PC-3 (cell line): ENCODE measurements at regions not wholly inside any gene's neighbourhood (a gene's known extent, or its start where the extent isn't known, plus 50 kb on each side); places are given as distances from the start of the nearest gene placed in this dataset.

Experiments used
- ATAC-seq: fragments of 200-7000 bp; cut with Tn5 transposase; 2 replicates; pipeline ENCODE4 v1.9.1; 2020; ENCODE audit warnings: mild to moderate bottlenecking, moderate library complexity
- BruUV-seq: library from RNA; stranded (reverse); fragments of 400-500 nt; replicated peaks from 2 replicates; lab custom pipeline; 2021; lab: Mats Ljungman, UMichigan
- CTCF ChIA-PET: fragments of 300-600 bp; sonication (Branson Sonifier 250); formaldehyde crosslinking; loops from one replicate; lab custom pipeline; 2022; ENCODE audit warnings: antibody characterized with exemption; lab: Charles Lee
- POLR2A ChIA-PET: fragments of 300-600 bp; sonication (Branson Sonifier 250); formaldehyde crosslinking; loops from one replicate; lab custom pipeline; 2022; ENCODE audit warnings: antibody characterized with exemption; ENCODE audit not compliant: unreplicated experiment; lab: Charles Lee
- DNase-seq: peaks from one replicate; pipeline ENCODE4 v3.0.0-alpha.2; 2015
- H2AFZ ChIP-seq: fragments of 300-600 bp; sonication (generic); 2 replicates; pipeline ENCODE4 v1.6.0; 2016; ENCODE audit warnings: antibody characterized with exemption, low read length
- H3F3A ChIP-seq: fragments of 300-600 bp; sonication (generic); one replicate; pipeline ENCODE4 v1.6.0; 2017; ENCODE audit warnings: antibody characterized with exemption, low read length, control low read depth, mild to moderate bottlenecking; ENCODE audit not compliant: unreplicated experiment
- H3K27ac ChIP-seq: fragments of 300-600 bp; sonication (generic); 2 replicates; pipeline ENCODE4 v1.5.1; 2016; ENCODE audit warnings: mild to moderate bottlenecking, low read length
- H3K27me3 ChIP-seq: fragments of 300-600 bp; sonication (generic); 2 replicates; pipeline ENCODE4 v1.6.1; 2016; ENCODE audit warnings: low read length, mixed read lengths
- H3K36me3 ChIP-seq: fragments of 300-600 bp; sonication (generic); 2 replicates; pipeline ENCODE4 v1.6.1; 2016; ENCODE audit warnings: low read depth, mixed run types, low read length, mixed read lengths
- H3K4me1 ChIP-seq: fragments of 300-600 bp; sonication (generic); 2 replicates; pipeline ENCODE4 v1.5.1; 2016; ENCODE audit warnings: low read length; ENCODE audit not compliant: insufficient read depth
- H3K4me2 ChIP-seq: fragments of 300-600 bp; sonication (generic); 2 replicates; pipeline ENCODE4 v1.6.0; 2016; ENCODE audit warnings: low read length
- H3K4me3 ChIP-seq: fragments of 300-600 bp; sonication (generic); 2 replicates; pipeline ENCODE4 v1.5.1; 2016; ENCODE audit warnings: mild to moderate bottlenecking, low read length, mixed read lengths
- H3K79me2 ChIP-seq: fragments of 300-600 bp; sonication (generic); 2 replicates; pipeline ENCODE4 v1.6.1; 2017; ENCODE audit warnings: low read length, mixed read lengths
- H3K9ac ChIP-seq: fragments of 300-600 bp; sonication (generic); 2 replicates; pipeline ENCODE4 v1.6.0; 2016; ENCODE audit warnings: mild to moderate bottlenecking, low read length
- H3K9me2 ChIP-seq: fragments of 300-600 bp; sonication (generic); replicated peaks from 2 replicates; pipeline ENCODE4 v1.6.1; 2016; ENCODE audit warnings: mixed run types, low read length, mixed read lengths
- H3K9me3 ChIP-seq: fragments of 300-600 bp; sonication (generic); 2 replicates; pipeline ENCODE4 v1.6.1; 2016; ENCODE audit warnings: low read length, mixed read lengths
- H4K20me1 ChIP-seq: fragments of 300-600 bp; sonication (generic); 2 replicates; pipeline ENCODE4 v1.6.1; 2016; ENCODE audit warnings: low read length, mixed read lengths
- CTCF ChIP-seq: fragments of 300-600 bp; sonication (generic); conservative IDR thresholded peaks from 2 replicates; pipeline ENCODE4 v1.5.1; 2017; ENCODE audit warnings: antibody characterized with exemption, low read depth, mild to moderate bottlenecking, low read length
- EZH2 ChIP-seq: fragments of 300-600 bp; sonication (generic); IDR thresholded peaks from one replicate; pipeline ENCODE4 v1.6.1; 2017; ENCODE audit warnings: antibody characterized with exemption, mild to moderate bottlenecking, low read length; ENCODE audit not compliant: unreplicated experiment
- EZH2phosphoT487 ChIP-seq: fragments of 300-600 bp; sonication (generic); IDR thresholded peaks from 2 replicates; pipeline ENCODE4 v1.6.1; 2018; ENCODE audit warnings: mild to moderate bottlenecking, antibody characterized with exemption, low read length, borderline replicate concordance
- intact Hi-C: fragments of 100-400 bp; cut with micrococcal nuclease; formaldehyde crosslinking; loops from 2 replicates; pipeline ENCODE4 v1.9.0; 2023

GRCh38 chr5:6806668-6807067 lies 93.4 kb downstream of the TENT4A start:
- ChIA-PET POLR2A (no interaction called here), CTCF (no interaction called here)
- no TSS peak for BruUV-seq
- no peaks in the 10 kb centered on the region for H3K79me2 ChIP-seq
- H2AFZ ChIP-seq, result no peak overlapping the region
- no peaks in the 10 kb centered on the region for H3F3A ChIP-seq
- H3K9ac ChIP-seq, result no peak overlapping the region
- no peak for DNase-seq
- ATAC-seq, result no peak
- H3K27me3 ChIP-seq, result peaks cover 72% of the 10 kb centered on the region
- no peak overlapping the region for H3K4me3 ChIP-seq
- no peak overlapping the region for H3K4me2 ChIP-seq
- no peaks in the 10 kb centered on the region for H3K36me3 ChIP-seq
- H3K4me1 ChIP-seq, result no peaks in the 10 kb centered on the region
- intact Hi-C loops, result no loop called here
- TF ChIP-seq EZH2phosphoT487 (no peak), CTCF (no peak)
- no peaks in the 10 kb centered on the region for H3K9me2 ChIP-seq
- no peak overlapping the region for H3K27ac ChIP-seq
- H4K20me1 ChIP-seq, result no peaks in the 10 kb centered on the region
- H3K9me3 ChIP-seq, result peaks cover 4% of the 10 kb centered on the region; the same call in 1 of the 2 replicates

- POLR2A ChIA-PET, result no interaction called here
- CTCF ChIA-PET, result no interaction called here
- no peaks in the 10 kb centered on the region for H3F3A ChIP-seq
- no peak overlapping the region for H3K27ac ChIP-seq
- H3K79me2 ChIP-seq, result no peaks in the 10 kb centered on the region
- H3K4me2 ChIP-seq, result no peak overlapping the region
- no peak overlapping the region for H3K9ac ChIP-seq
- BruUV-seq, result no TSS peak
- H3K4me3 ChIP-seq, result no peak overlapping the region
- H3K36me3 ChIP-seq, result no peaks in the 10 kb centered on the region
- no peaks in the 10 kb centered on the region for H4K20me1 ChIP-seq
- peaks cover 57% of the 10 kb centered on the region for H3K27me3 ChIP-seq
- H3K9me3 ChIP-seq, result peaks cover 4% of the 10 kb centered on the region; the same call in 1 of the 2 replicates
- ATAC-seq (no peak), DNase-seq (no peak)
- no peaks in the 10 kb centered on the region for H3K9me2 ChIP-seq
- TF ChIP-seq EZH2 (no peak), EZH2phosphoT487 (no peak), CTCF (no peak)
- intact Hi-C loops, result no loop called here
- no peaks in the 10 kb centered on the region for H3K4me1 ChIP-seq
- no peak overlapping the region for H2AFZ ChIP-seq
Observed at GRCh38 chr5:6808462-6808861, 95.2 kb downstream of the TENT4A start.

GRCh38 chr5:6810641-6811405 lies 97.6 kb downstream of the TENT4A start:
- Histone ChIP-seq H3K9ac (no peak overlapping the region), H3K36me3 (no peaks in the 10 kb centered on the region), H3K9me2 (no peaks in the 10 kb centered on the region), H3K9me3 (peaks cover 4% of the 10 kb centered on the region; the same call in 1 of the 2 replicates), H3F3A (no peaks in the 10 kb centered on the region), H3K79me2 (no peaks in the 10 kb centered on the region), H3K27me3 (peaks cover 53% of the 10 kb centered on the region), H3K4me1 (no peaks in the 10 kb centered on the region), H3K4me2 (no peak overlapping the region), H4K20me1 (no peaks in the 10 kb centered on the region), H3K4me3 (no peak overlapping the region), H3K27ac (no peak overlapping the region), H2AFZ (no peak overlapping the region)
- DNase-seq (no peak), ATAC-seq (no peak)
- intact Hi-C loops, result no loop called here
- CTCF ChIA-PET, result no interaction called here
- POLR2A ChIA-PET, result no interaction called here
- BruUV-seq, result no TSS peak
- TF ChIP-seq EZH2, result no peak
- TF ChIP-seq EZH2phosphoT487, result no peak
